ENCODE measurements at regions not wholly inside any gene's neighbourhood (a gene's known extent, or its start where the extent isn't known, plus 50 kb on each side); places are given as distances from the start of the nearest gene placed in this dataset.

- TF ChIP-seq POLR2A (IDR thresholded peaks at IDR 0.05) (no peak), CTCF (IDR thresholded peaks at IDR 0.05) (no peak)
- intact Hi-C loops (cut with DNase I), result no loop called here
- ATAC-seq (no peak), DNase-seq (no peak)
- peaks cover 0 to 5% (median 0%) of the 10 kb centered on the region in 12 donors for H3K9me3 ChIP-seq
- no peak overlapping the region for H3K4me3 ChIP-seq
- WGBS, 4 donors, result 77 to 81% (median 79%) methylated on average over 7 to 16 of the region's 16 CpGs
- no peaks in the 10 kb centered on the region for H3K36me3 ChIP-seq
- H3K4me1 ChIP-seq, result no peaks in the 10 kb centered on the region
- H3K27me3 ChIP-seq, result peaks cover 0 to 34% (median 3%) of the 10 kb centered on the region in 9 donors
- no peak overlapping the region for H3K27ac ChIP-seq
These were observed 54.7 kb upstream of the SIMC1 start for GRCh38 chr5:176183321-176184074.

- no peak for TF ChIP-seq CTCF (IDR thresholded peaks at IDR 0.05)
- TF ChIP-seq POLR2A (IDR thresholded peaks at IDR 0.05), result no peak
- no peak for DNase-seq
These were observed 53.6 kb upstream of the SIMC1 start for GRCh38 chr5:176184608-176185132.

GRCh38 chr5:176185133-176185733, 53.0 kb upstream of the SIMC1 start:
- no peaks in the 10 kb centered on the region for H3K9me3 ChIP-seq
- DNase-seq (no peak), ATAC-seq (no peak)
- TF ChIP-seq POLR2A (IDR thresholded peaks at IDR 0.05) (no peak), CTCF (IDR thresholded peaks at IDR 0.05) (no peak)
- intact Hi-C loops (cut with DNase I), result no loop called here
- H3K27me3 ChIP-seq, result peaks cover 0 to 20% (median 0%) of the 10 kb centered on the region in 9 donors
- no peak overlapping the region for H3K27ac ChIP-seq
- H3K4me3 ChIP-seq, result no peak overlapping the region
- H3K36me3 ChIP-seq, result no peaks in the 10 kb centered on the region
- WGBS, 4 donors, result 65 to 81% (median 70%) methylated on average over 9 of the region's 9 CpGs
- no peaks in the 10 kb centered on the region for H3K4me1 ChIP-seq

More at GRCh38 chr5:176184608-176185132, 53.6 kb upstream of the SIMC1 start:
- Histone ChIP-seq H3K27ac (no peak overlapping the region), H3K9me3 (no peaks in the 10 kb centered on the region), H3K27me3 (peaks cover 0 to 24% (median under 1%) of the 10 kb centered on the region in 9 donors), H3K36me3 (no peaks in the 10 kb centered on the region), H3K4me1 (no peaks in the 10 kb centered on the region), H3K4me3 (no peak overlapping the region)
- WGBS, 4 donors, result 65 to 84% (median 74%) methylated on average over 6 of the region's 6 CpGs
- intact Hi-C loops (cut with DNase I), result no loop called here
- no peak for ATAC-seq

- Histone ChIP-seq H3K4me3 (no peak overlapping the region), H3K4me1 (no peaks in the 10 kb centered on the region), H3K9me3 (no peaks in the 10 kb centered on the region), H3K27ac (no peak overlapping the region), H3K27me3 (peaks cover 0 to 16% (median 0%) of the 10 kb centered on the region in 9 donors), H3K36me3 (no peaks in the 10 kb centered on the region)
- TF ChIP-seq CTCF (IDR thresholded peaks at IDR 0.05) (no peak), POLR2A (IDR thresholded peaks at IDR 0.05) (no peak)
- WGBS, 4 donors, result 45 to 59% (median 50%) methylated on average over 3 of the region's 3 CpGs
- no peak for DNase-seq
- no peak for ATAC-seq
- intact Hi-C loops (cut with DNase I), result no loop called here
These were observed 52.1 kb upstream of the SIMC1 start for GRCh38 chr5:176186107-176186506.
